Brain microvascular endothelial cell (primary cell): ENCODE measurements at regions not wholly inside any gene's neighbourhood (a gene's known extent, or its start where the extent isn't known, plus 50 kb on each side); places are given as distances from the start of the nearest gene placed in this dataset.
"Not testable (repeated sequence)": the region's sequence is repeated elsewhere in the genome, so short reads cannot be mapped to it uniquely, and the experiment has no call there.

Experiments
- DNase-seq: peaks from one replicate; pipeline ENCODE4 v3.0.0-alpha.2; 2020
- H3K27ac ChIP-seq: fragments of 250-450 bp; sonication (Bioruptor Pico); 2 replicates; pipeline ENCODE4 v1.5.1; 2020; ENCODE audit warnings: mild to moderate bottlenecking, moderate library complexity
- H3K27me3 ChIP-seq: fragments of 250-450 bp; sonication (Bioruptor Pico); replicated peaks from 2 replicates; pipeline ENCODE4 v1.5.1; 2020; ENCODE audit warnings: mild to moderate bottlenecking
- H3K36me3 ChIP-seq: fragments of 250-450 bp; sonication (Bioruptor Pico); replicated peaks from 2 replicates; pipeline ENCODE4 v1.5.1; 2020; ENCODE audit warnings: mild to moderate bottlenecking
- H3K4me3 ChIP-seq: 2 replicates; pipeline ENCODE4 v1.5.1; 2011; ENCODE audit warnings: low read depth, mild to moderate bottlenecking, control low read depth, low read length, moderate library complexity
- in situ Hi-C: cut with HindIII; loops from 2 replicates; pipeline ENCODE4 v1.10.0; 2017; ENCODE audit warnings: low sequenced_read_pairs, low pct_ligation_motif_present
- TF ChIP-seq, protein P1 (sequence below): IDR thresholded peaks from 2 replicates; pipeline ENCODE4 v1.5.1; 2011; ENCODE audit warnings: low read depth, mild to moderate bottlenecking, moderate library complexity, low read length, control low read depth, inconsistent platforms; ENCODE audit errors: missing control alignments

DNA sequence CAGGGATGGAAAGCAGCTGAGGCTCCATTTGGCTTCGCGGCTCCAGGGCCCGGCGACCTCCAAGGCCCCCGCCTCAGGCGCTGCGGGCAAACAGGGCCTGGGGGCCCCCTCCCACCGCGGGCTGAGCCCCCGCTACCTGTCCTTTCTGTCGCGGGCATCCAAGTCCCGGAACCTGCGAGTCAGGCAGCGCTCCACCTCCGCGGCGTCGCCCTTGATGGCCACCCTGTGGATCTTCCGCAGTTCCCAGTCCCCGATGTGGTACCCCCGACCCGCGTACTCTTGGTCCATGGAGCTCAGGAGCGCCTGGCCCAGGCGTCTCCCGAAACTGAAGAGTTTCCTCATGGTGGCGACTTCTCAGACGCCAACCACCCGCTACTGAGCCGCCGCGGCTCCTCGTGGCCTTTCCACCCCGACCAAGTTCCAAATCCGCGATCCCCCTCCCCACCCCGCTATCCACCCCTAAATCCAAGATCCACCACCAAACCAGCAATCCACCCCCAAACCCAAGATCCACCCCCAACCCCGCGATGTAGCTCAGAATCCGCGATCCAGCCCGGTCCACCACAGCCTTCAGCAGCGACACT lies 86.5 kb upstream of the CCDC180 start:
- H3K4me3 ChIP-seq, result peak overlapping the region; percentile 26
- DNase-seq, result no peak
- TF ChIP-seq, protein P1, sequence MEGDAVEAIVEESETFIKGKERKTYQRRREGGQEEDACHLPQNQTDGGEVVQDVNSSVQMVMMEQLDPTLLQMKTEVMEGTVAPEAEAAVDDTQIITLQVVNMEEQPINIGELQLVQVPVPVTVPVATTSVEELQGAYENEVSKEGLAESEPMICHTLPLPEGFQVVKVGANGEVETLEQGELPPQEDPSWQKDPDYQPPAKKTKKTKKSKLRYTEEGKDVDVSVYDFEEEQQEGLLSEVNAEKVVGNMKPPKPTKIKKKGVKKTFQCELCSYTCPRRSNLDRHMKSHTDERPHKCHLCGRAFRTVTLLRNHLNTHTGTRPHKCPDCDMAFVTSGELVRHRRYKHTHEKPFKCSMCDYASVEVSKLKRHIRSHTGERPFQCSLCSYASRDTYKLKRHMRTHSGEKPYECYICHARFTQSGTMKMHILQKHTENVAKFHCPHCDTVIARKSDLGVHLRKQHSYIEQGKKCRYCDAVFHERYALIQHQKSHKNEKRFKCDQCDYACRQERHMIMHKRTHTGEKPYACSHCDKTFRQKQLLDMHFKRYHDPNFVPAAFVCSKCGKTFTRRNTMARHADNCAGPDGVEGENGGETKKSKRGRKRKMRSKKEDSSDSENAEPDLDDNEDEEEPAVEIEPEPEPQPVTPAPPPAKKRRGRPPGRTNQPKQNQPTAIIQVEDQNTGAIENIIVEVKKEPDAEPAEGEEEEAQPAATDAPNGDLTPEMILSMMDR, result no peak
- in situ Hi-C loops, result no loop called here
- H3K27ac ChIP-seq, result no peak overlapping the region
- peaks cover 26% of the 10 kb centered on the region for H3K27me3 ChIP-seq
- no peaks in the 10 kb centered on the region for H3K36me3 ChIP-seq

DNA sequence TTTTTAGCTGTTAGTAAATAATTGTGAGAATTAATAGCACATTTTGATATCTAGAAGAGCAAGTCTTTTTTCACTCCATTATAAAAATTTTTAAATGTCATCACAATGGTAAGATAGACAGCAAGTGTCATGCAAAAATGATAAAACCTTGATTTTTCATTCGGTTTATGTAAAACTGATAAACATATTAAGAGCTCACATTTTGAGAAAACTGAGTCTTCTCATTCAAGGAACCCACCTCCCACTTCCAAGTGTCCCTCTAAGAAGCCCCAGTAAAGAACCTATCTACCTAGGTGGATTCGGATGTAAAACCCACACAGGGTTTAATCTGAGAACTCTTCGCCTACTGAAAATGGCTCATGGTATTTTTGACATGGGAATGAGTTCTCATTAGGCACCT lies 87.1 kb upstream of the CCDC180 start:
- H3K4me3 ChIP-seq, H3K27ac ChIP-seq, H3K36me3 ChIP-seq, in situ Hi-C loops, DNase-seq: not testable (repeated sequence)
- H3K27me3 ChIP-seq, result peaks cover 26% of the 10 kb centered on the region

DNA sequence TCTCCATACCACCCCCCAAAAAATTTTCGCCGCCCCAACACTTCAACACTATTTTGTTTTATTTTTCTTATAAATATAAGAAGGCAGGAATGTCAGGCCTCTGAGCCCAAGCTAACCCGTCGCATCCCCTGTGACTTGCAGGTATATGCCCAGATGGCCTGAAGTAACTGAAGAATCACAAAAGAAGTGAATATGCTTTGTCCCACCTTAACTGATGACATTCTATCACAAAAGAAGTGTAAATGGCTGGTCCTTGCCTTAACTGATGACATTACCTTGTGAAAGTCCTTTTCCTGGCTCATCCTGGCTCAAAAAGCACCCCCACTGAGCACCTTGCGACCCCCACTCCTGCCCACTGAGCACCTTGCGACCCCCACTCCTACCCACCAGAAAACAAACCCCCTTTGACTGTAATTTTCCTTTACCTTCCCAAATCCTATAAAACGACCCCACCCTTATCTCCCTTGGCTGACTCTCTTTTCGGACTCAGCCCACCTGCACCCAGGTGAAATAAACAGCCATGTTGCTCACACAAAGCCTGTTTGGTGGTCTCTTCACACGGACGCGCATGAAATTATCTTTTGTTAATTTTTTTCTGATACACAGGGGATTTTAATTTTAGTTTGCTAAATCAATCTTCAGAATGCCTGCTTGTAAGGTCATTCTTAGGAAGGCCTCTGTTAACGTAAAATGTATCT lies 87.9 kb upstream of the CCDC180 start:
- peaks cover 26% of the 10 kb centered on the region for H3K27me3 ChIP-seq
- H3K27ac ChIP-seq, in situ Hi-C loops, DNase-seq, H3K36me3 ChIP-seq, H3K4me3 ChIP-seq: not testable (repeated sequence)

DNA sequence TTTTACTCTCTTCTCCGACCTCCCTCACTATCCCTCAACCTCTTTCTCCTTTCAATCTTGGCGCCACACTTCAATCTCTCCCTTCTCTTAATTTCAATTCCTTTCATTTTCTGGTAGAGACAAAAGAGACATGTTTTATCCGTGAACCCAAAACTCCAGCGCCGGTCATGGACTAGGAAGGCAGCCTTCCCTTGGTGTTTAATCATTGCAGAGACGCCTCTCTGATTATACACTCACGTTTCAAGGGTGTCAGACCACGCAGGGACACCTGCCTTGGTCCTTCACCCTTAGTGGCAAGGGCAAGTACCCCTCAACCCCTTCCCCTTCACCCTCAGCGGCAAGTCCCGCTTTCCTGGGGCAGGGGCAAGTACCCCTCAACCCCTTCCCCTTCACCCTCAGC lies 92.3 kb upstream of the CCDC180 start:
- H3K4me3 ChIP-seq, H3K27ac ChIP-seq, in situ Hi-C loops, DNase-seq, H3K27me3 ChIP-seq, H3K36me3 ChIP-seq: not testable (repeated sequence)

DNA sequence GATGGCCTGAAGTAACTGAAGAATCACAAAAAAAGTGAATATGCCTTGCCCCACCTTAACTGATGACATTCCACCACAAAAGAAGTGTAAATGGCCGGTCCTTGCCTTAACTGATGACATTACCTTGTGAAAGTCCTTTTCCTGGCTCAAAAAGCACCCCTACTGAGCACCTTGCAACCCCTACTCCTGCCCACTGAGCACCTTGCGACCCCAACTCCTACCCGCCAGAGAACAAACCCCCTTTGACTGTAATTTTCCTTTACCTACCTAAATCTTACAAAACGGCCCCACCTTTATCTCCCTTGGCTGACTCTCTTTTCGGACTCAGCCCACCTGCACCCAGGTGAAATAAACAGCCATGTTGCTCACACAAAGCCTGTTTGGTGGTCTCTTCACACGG lies 92.9 kb upstream of the CCDC180 start:
- in situ Hi-C loops, H3K27me3 ChIP-seq, H3K4me3 ChIP-seq, DNase-seq, H3K36me3 ChIP-seq, H3K27ac ChIP-seq: not testable (repeated sequence)

DNA sequence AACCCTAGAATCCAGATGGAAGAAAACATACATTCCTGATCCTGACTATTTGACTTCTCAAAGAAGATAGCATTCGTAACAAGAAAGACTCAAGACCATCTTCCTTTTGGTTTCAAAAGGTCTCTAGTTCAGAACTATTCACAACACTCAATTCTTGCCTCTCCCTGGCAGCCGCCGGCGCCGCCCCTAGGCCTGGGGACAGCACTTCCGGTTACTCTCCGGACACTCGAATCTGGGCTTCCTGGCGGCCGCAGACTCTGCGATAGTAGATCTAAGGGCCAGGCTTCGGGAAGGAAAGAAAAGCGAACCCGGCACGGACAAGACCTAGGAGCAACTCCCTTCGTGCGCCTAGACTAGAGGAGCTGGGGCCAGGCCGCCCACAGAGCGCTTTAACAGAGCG lies 107.8 kb upstream of the CCDC180 start:
- H3K36me3 ChIP-seq, H3K27me3 ChIP-seq, H3K4me3 ChIP-seq, in situ Hi-C loops, H3K27ac ChIP-seq, DNase-seq: not testable (repeated sequence)

DNA sequence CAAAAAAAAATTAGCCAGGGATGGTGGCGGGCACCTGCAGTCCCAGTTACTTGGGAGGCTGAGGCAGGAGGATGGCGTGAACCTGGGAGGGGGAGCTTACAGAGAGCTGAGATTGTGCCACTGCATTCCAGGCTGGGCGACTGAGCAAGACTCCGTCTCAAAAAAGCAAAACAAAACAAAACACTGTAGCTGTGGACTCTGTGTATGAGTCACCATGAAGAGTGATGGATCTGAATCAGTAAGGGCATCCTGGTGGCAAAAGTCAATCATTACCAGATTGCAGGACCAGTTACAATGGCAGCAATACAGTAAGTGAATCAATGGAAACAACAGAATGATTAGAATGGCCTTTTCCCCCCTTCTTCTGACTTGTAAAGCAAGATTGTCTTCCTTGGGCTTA lies 113.7 kb upstream of the CCDC180 start:
- H3K36me3 ChIP-seq, H3K4me3 ChIP-seq, in situ Hi-C loops, H3K27ac ChIP-seq, H3K27me3 ChIP-seq, DNase-seq: not testable (repeated sequence)

DNA sequence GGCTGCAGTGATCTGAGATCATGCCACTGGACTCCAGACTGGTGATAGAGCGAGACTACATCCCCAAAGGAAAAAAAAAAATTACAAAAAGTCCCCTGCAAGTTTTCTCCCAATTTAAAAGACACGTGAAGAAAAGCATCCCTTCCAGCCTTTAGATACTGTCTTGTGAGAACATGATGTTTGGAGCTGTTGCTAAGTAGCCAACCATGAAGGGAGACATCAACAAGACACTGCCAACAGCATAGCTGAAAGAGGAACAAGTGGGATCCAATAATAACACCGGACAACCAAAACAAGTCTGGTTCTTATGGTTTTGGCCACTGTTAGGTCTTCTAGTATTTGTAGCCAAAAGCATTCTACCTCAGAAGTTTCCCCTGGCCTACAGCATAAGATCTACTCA lies 118.9 kb upstream of the CCDC180 start:
- Histone ChIP-seq H3K36me3 (no peaks in the 10 kb centered on the region), H3K4me3 (no peak overlapping the region), H3K27ac (no peak overlapping the region), H3K27me3 (no peaks in the 10 kb centered on the region)
- in situ Hi-C loops, result no loop called here
- DNase-seq, result no peak
- TF ChIP-seq, protein P1, result no peak

DNA sequence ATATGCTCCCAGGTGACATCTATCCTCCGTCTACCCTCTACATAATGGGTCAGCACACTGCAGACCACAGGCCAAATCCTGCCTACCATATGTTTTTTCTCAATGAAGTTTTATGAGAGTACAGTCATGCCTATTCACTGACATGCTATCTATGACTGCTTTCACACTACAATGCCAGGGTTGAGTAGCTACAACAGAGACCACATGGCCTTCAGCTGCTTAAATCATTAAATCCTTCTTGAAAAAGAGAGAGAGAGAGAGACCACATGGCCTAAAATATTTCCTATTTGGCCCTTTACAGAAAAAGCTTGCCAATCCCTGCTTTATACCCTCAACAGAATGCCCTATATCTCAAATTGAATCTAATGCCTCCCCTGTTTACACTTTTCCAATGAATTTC lies 119.8 kb upstream of the CCDC180 start:
- in situ Hi-C loops, DNase-seq, H3K27ac ChIP-seq, H3K27me3 ChIP-seq, H3K36me3 ChIP-seq, H3K4me3 ChIP-seq: not testable (repeated sequence)
